ENCODE measurements at regions not wholly inside any gene's neighbourhood (a gene's known extent, or its start where the extent isn't known, plus 50 kb on each side); places are given as distances from the start of the nearest gene placed in this dataset.

DNA sequence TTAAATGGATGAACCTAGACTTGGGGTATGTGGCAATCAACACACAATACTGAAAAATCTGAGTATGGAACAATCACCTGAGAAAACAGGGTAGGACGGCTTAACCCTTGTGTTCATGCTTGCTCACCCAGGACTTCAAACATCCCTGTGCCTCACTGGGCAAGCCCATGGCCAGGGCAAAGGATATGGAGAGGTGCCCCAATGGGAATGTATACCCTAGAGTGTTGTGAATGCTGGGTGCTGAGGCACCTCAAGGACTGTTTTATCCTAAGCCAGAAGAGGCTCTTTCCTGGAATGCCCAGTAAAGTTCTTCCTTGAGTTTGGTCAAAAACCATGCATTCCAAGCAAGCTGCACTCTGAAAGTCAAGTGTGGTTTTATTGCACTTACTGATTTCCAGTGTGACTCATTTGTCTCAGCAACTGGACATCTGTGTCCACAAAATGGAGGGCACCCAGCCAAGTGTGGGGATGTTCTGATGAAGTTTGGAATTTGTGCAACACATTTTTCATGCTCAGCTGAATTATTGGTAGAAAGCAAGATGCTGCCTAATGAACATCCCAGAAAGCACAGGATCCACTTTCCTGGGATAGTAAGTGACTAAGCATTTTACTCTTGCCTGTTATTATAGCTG lies 531.3 kb downstream of the RFC3 start:
- TF ChIP-seq, protein P1, sequence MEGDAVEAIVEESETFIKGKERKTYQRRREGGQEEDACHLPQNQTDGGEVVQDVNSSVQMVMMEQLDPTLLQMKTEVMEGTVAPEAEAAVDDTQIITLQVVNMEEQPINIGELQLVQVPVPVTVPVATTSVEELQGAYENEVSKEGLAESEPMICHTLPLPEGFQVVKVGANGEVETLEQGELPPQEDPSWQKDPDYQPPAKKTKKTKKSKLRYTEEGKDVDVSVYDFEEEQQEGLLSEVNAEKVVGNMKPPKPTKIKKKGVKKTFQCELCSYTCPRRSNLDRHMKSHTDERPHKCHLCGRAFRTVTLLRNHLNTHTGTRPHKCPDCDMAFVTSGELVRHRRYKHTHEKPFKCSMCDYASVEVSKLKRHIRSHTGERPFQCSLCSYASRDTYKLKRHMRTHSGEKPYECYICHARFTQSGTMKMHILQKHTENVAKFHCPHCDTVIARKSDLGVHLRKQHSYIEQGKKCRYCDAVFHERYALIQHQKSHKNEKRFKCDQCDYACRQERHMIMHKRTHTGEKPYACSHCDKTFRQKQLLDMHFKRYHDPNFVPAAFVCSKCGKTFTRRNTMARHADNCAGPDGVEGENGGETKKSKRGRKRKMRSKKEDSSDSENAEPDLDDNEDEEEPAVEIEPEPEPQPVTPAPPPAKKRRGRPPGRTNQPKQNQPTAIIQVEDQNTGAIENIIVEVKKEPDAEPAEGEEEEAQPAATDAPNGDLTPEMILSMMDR (IDR thresholded peaks at IDR 0.05): no peak
- TF ChIP-seq EZH2 (IDR thresholded peaks at IDR 0.05; ENCODE audit: borderline replicate concordance, insufficient read depth, low read depth, low read length, poor library complexity, severe bottlenecking): no peak
